Keratinocyte (primary cell): ENCODE measurements at regions not wholly inside any gene's neighbourhood (a gene's known extent, or its start where the extent isn't known, plus 50 kb on each side); places are given as distances from the start of the nearest gene placed in this dataset.

Source experiments
- DNase-seq: peaks from one replicate; pipeline ENCODE4 v3.0.0-alpha.2; 2011; ENCODE audit warnings: low read depth, missing footprints, low spot score
- FAIRE-seq: peaks from 2 replicates; lab custom pipeline; 2011; peaks lifted over from hg19 to GRCh38; lab: Jason Lieb, UNC
- H2AFZ ChIP-seq: 2 replicates; pipeline ENCODE4 v1.6.0; 2012; ENCODE audit warnings: low read length, control low read depth, inconsistent platforms; ENCODE audit not compliant: control insufficient read depth
- H3K27ac ChIP-seq: 2 replicates; pipeline ENCODE4 v1.5.1; 2011; ENCODE audit warnings: low read length; ENCODE audit not compliant: control insufficient read depth, insufficient read depth
- H3K27me3 ChIP-seq: 3 replicates; pipeline ENCODE4 v1.6.0; 2011; ENCODE audit warnings: low read length; ENCODE audit not compliant: control insufficient read depth, insufficient read depth; ENCODE audit errors: extremely low read depth
- H3K36me3 ChIP-seq, 2 experiments: 2 replicates in 1 of 2; 3 replicates in 1 of 2; pipeline ENCODE4 v1.5.1; 2011; ENCODE audit warnings: low read length in 2 of 2, mild to moderate bottlenecking in 1 of 2; ENCODE audit not compliant: control insufficient read depth in 2 of 2, insufficient read depth in 2 of 2; ENCODE audit errors: extremely low read depth in 1 of 2
- H3K4me1 ChIP-seq: 3 replicates; pipeline ENCODE4 v1.5.1; 2011; ENCODE audit warnings: low read length; ENCODE audit not compliant: control insufficient read depth, insufficient read depth; ENCODE audit errors: extremely low read depth
- H3K4me2 ChIP-seq: 3 replicates; pipeline ENCODE4 v1.6.0; 2011; ENCODE audit warnings: low read depth, low read length; ENCODE audit not compliant: control insufficient read depth, insufficient read depth; ENCODE audit errors: extremely low read depth
- H3K4me3 ChIP-seq, 3 experiments: fragments of 200-600 bp in 1 of 3; sonication (generic) in 1 of 3; 2 replicates in 2 of 3; 3 replicates in 1 of 3; pipeline ENCODE4 v1.5.1; 2011 to 2016; ENCODE audit warnings: low read length in 3 of 3, mild to moderate bottlenecking in 3 of 3, control low read depth in 2 of 3, inconsistent platforms in 1 of 3, low read depth in 1 of 3, mixed read lengths in 1 of 3, mixed run types in 1 of 3, moderate library complexity in 1 of 3; ENCODE audit not compliant: control insufficient read depth in 2 of 3, insufficient read depth in 2 of 3; ENCODE audit errors: extremely low read depth in 1 of 3
- H3K79me2 ChIP-seq: 2 replicates; pipeline ENCODE4 v1.6.0; 2012; ENCODE audit warnings: low read length; ENCODE audit not compliant: control insufficient read depth, insufficient read depth
- H3K9ac ChIP-seq: 3 replicates; pipeline ENCODE4 v1.6.0; 2011; ENCODE audit warnings: low read length; ENCODE audit not compliant: control insufficient read depth, insufficient read depth; ENCODE audit errors: extremely low read depth
- H3K9me1 ChIP-seq: 3 replicates; pipeline ENCODE4 v1.6.0; 2011; ENCODE audit warnings: low read length; ENCODE audit not compliant: control insufficient read depth, insufficient read depth; ENCODE audit errors: extremely low read depth
- H3K9me3 ChIP-seq: 2 replicates; pipeline ENCODE4 v1.5.1; 2012; ENCODE audit warnings: low read depth, low read length; ENCODE audit not compliant: control insufficient read depth
- H4K20me1 ChIP-seq: 3 replicates; pipeline ENCODE4 v1.6.0; 2011; ENCODE audit warnings: low read length; ENCODE audit not compliant: control insufficient read depth, insufficient read depth; ENCODE audit errors: extremely low read depth
- CTCF ChIP-seq, 3 experiments: IDR thresholded peaks in 1 of 3; conservative IDR thresholded peaks in 1 of 3; optimal IDR thresholded peaks in 1 of 3; 2 replicates in 2 of 3; 3 replicates in 1 of 3; pipeline versions ENCODE3 to v1.5.1; 2011; ENCODE audit warnings: low read length in 3 of 3, mild to moderate bottlenecking in 3 of 3, moderate library complexity in 2 of 3, control low read depth in 1 of 3, inconsistent platforms in 1 of 3; ENCODE audit not compliant: insufficient read depth in 2 of 3; ENCODE audit errors: extremely low read depth in 1 of 3
- EZH2 ChIP-seq: IDR thresholded peaks from one replicate; pipeline ENCODE4 v1.6.1; 2012; ENCODE audit warnings: inconsistent platforms, mild to moderate bottlenecking, low read length, moderate library complexity
- dilution Hi-C: fragments of 300-500 bp; cut with MboI; formaldehyde crosslinking; loops from one replicate; pipeline ENCODE4 v1.7.0; 2020; ENCODE audit warnings: low sequenced_read_pairs; ENCODE audit not compliant: extremely low pct_ligation_motif_present

DNA sequence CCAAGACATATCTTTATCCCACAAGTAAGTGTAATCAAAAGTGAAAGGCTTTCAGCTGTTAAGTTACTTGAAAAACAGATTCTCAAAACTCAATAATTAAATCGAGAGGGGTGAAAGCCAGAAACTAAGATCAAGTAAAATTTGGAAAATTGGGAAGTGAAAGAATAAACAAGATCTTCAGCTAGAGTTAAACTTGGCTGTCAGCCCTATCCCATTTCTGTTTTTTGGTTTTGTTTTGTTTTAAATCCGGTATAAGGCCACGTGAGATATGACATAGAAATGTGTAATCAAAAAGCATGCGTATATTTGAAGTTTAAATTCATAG, 856.8 kb downstream of the STIM2 start:
- H3K27ac ChIP-seq, result no peak overlapping the region
- H4K20me1 ChIP-seq, result no peaks in the 10 kb centered on the region
- TF ChIP-seq CTCF (optimal IDR thresholded peaks at IDR 0.05 in 1 of 3, IDR thresholded peaks at IDR 0.05 in 1 of 3, conservative IDR thresholded peaks at IDR 0.05 in 1 of 3; ENCODE audit: extremely low read depth in 1 of 3, insufficient read depth in 2 of 3, low read length in 3 of 3) (no peak), EZH2 (no peak)
- no peak overlapping the region for H3K4me3 ChIP-seq
- no peaks in the 10 kb centered on the region for H3K9me1 ChIP-seq
- H3K4me2 ChIP-seq, result no peak overlapping the region
- no peaks in the 10 kb centered on the region for H3K79me2 ChIP-seq
- H3K9ac ChIP-seq, result no peak overlapping the region
- no peaks in the 10 kb centered on the region for H3K9me3 ChIP-seq
- no peak overlapping the region for H2AFZ ChIP-seq
- dilution Hi-C loops, result no loop called here
- no peaks in the 10 kb centered on the region for H3K27me3 ChIP-seq
- FAIRE-seq (no peak), DNase-seq (no peak)
- no peaks in the 10 kb centered on the region for H3K36me3 ChIP-seq
- H3K4me1 ChIP-seq, result no peaks in the 10 kb centered on the region

DNA sequence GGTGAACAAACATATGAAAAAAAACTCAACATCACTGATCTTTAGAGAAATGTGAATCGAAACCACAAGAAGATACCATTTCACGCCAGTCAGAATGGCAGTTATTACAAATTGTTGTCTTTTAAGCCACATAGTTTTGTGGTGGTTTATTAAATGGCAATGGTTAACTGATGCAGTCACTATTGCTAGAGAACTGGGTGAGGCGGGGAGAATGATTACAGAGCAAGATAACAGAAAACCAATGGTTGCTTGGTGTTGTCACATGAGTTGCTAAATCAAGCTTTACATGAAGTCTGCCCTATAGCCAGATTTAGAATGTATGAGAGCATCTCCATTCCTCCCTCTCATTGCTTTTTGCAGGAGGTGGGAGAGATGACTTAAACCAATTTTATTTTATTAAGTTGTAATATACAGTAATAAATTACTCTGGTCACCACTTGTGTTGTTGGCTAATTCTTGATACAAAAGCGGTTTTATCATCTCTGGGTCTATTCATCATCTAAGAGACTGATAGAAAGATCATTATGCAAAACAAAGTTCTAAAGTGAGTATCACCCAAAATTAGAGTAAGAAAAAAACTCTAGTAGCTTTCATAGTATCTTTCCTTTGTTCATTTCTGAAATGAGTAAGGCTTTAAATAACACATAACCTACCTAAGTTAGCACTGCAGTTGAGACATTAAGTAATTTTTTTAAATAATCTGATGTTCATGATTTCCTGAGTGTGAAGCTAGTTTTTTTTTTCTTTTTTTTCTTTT, 859.5 kb downstream of the STIM2 start:
- dilution Hi-C loops, result no loop called here
- Histone ChIP-seq H3K36me3 (no peaks in the 10 kb centered on the region), H4K20me1 (no peaks in the 10 kb centered on the region), H3K4me2 (no peak overlapping the region), H3K4me1 (no peaks in the 10 kb centered on the region), H3K9me1 (no peaks in the 10 kb centered on the region), H3K27me3 (no peaks in the 10 kb centered on the region), H3K4me3 (no peak overlapping the region), H3K27ac (no peak overlapping the region), H3K9me3 (no peaks in the 10 kb centered on the region), H3K79me2 (no peaks in the 10 kb centered on the region), H3K9ac (no peak overlapping the region), H2AFZ (no peak overlapping the region)
- no peak for FAIRE-seq
- DNase-seq, result no peak
- TF ChIP-seq CTCF (optimal IDR thresholded peaks at IDR 0.05 in 1 of 3, IDR thresholded peaks at IDR 0.05 in 1 of 3, conservative IDR thresholded peaks at IDR 0.05 in 1 of 3; ENCODE audit: extremely low read depth in 1 of 3, insufficient read depth in 2 of 3, low read length in 3 of 3), result no peak
- no peak for TF ChIP-seq EZH2
